T-cell (primary cell): ENCODE measurements at regions not wholly inside any gene's neighbourhood (a gene's known extent, or its start where the extent isn't known, plus 50 kb on each side); places are given as distances from the start of the nearest gene placed in this dataset.

Experiments used
- ATAC-seq, 4 experiments: fragments of 200-7000 bp in 3 of 4; fragments of 150-1000 bp in 1 of 4; cut with Tn5 transposase; replicated peaks in 1 of 4; 1 replicate in 3 of 4; 2 replicates in 1 of 4; pipeline ENCODE4 v1.10.0; 2021; ENCODE audit warnings: moderate library complexity in 3 of 4, mild to moderate bottlenecking in 2 of 4, moderate number of reproducible peaks in 1 of 4
- CTCF ChIA-PET, 2 donors: fragments of 300-600 bp; sonication (Branson Sonifier 250); formaldehyde crosslinking; loops; one replicate each; lab custom pipeline; 2022; ENCODE audit warnings: antibody characterized with exemption in 2 of 2; lab: Charles Lee
- POLR2A ChIA-PET, 2 donors: fragments of 300-600 bp; sonication (Branson Sonifier 250); formaldehyde crosslinking; loops; one replicate each; lab custom pipeline; 2022; ENCODE audit warnings: antibody characterized with exemption in 2 of 2; lab: Charles Lee
- DNase-seq, 35 experiments: peaks; one replicate each; pipeline versions ENCODE4 v3.0.0 to v3.0.0-alpha.2; 2013 to 2023
- H3K27ac ChIP-seq: one replicate; pipeline ENCODE4 v1.5.1; 2013; ENCODE audit warnings: low read length
- H3K27me3 ChIP-seq, 2 experiments: replicated peaks in 1 of 2; 1 replicate in 1 of 2; 2 replicates in 1 of 2; pipeline versions ENCODE4 v1.6.1 to v1.7.0; 2013; ENCODE audit warnings: low read length in 1 of 2, mixed read lengths in 1 of 2; ENCODE audit not compliant: control insufficient read depth in 2 of 2, insufficient read depth in 2 of 2; ENCODE audit errors: extremely low read depth in 1 of 2
- H3K36me3 ChIP-seq, 2 donors: 1 replicate in 1 of 2; 2 replicates in 1 of 2; pipeline versions ENCODE4 v1.6.1 to v1.7.0; 2013; ENCODE audit warnings: low read length in 1 of 2; ENCODE audit not compliant: control insufficient read depth in 2 of 2, insufficient read depth in 1 of 2; ENCODE audit errors: extremely low read depth in 1 of 2
- H3K4me1 ChIP-seq, 2 experiments: 1 replicate in 1 of 2; 2 replicates in 1 of 2; pipeline versions ENCODE4 v1.6.1 to v1.7.0; 2013; ENCODE audit warnings: low read length in 2 of 2, mixed read lengths in 1 of 2; ENCODE audit not compliant: insufficient read depth in 2 of 2, control insufficient read depth in 1 of 2; ENCODE audit errors: extremely low read depth in 1 of 2
- H3K4me3 ChIP-seq, 2 donors: 1 replicate in 1 of 2; 2 replicates in 1 of 2; pipeline versions ENCODE4 v1.5.1 to v1.7.0; 2013; ENCODE audit warnings: mild to moderate bottlenecking in 2 of 2, low read length in 1 of 2, moderate library complexity in 1 of 2; ENCODE audit not compliant: control insufficient read depth in 1 of 2; ENCODE audit errors: extremely low read depth in 1 of 2
- H3K9me3 ChIP-seq: 2 replicates; pipeline ENCODE4 v1.7.0; 2013
- H3K27ac Mint-ChIP-seq, 2 donors: one replicate each; pipeline ENCODE4 v1.8.0; 2020 to 2021; ENCODE audit warnings: mild to moderate bottlenecking in 2 of 2, mixed read lengths in 2 of 2
- H3K27me3 Mint-ChIP-seq, 2 donors: one replicate each; pipeline ENCODE4 v1.8.0; 2021 to 2022; ENCODE audit warnings: mixed read lengths in 2 of 2
- H3K36me3 Mint-ChIP-seq: one replicate; pipeline ENCODE4 v1.8.0; 2021; ENCODE audit warnings: mixed read lengths
- H3K4me1 Mint-ChIP-seq, 3 donors: one replicate each; pipeline ENCODE4 v1.8.0; 2020 to 2022; ENCODE audit warnings: mixed read lengths in 3 of 3, mild to moderate bottlenecking in 1 of 3
- H3K4me3 Mint-ChIP-seq, 3 donors: one replicate each; pipeline ENCODE4 v1.8.0; 2020 to 2022; ENCODE audit warnings: mild to moderate bottlenecking in 3 of 3, mixed read lengths in 3 of 3, moderate library complexity in 3 of 3
- H3K9me3 Mint-ChIP-seq, 3 donors: one replicate each; pipeline ENCODE4 v1.8.0; 2020 to 2022; ENCODE audit warnings: mixed read lengths in 3 of 3
- WGBS: methylation state at CpG from one replicate; pipeline ENCODE4 v1.1.5; 2013; ENCODE audit warnings: missing lambda C conversion rate; ENCODE audit not compliant: insufficient coverage; 5-methylcytosine and 5-hydroxymethylcytosine counted together

- H3K36me3 ChIP-seq: no peaks in the 10 kb centered on the region
- Mint-ChIP-seq H3K9me3 (peaks cover 0 to 7% (median 2%) of the 10 kb centered on the region in 3 donors), H3K27me3 (no peaks in the 10 kb centered on the region), H3K4me1 (no peaks in the 10 kb centered on the region), H3K4me3 (no peak overlapping the region), H3K36me3 (no peaks in the 10 kb centered on the region), H3K27ac (no peak overlapping the region)
- WGBS: 100% methylated on average over 1 of the region's 2 CpGs
- H3K9me3 ChIP-seq: no peaks in the 10 kb centered on the region
- ATAC-seq (no peak), DNase-seq (no peak)
- ChIA-PET CTCF (no interaction called here), POLR2A (no interaction called here)
- no peak overlapping the region for H3K4me3 ChIP-seq
- no peaks in the 10 kb centered on the region for H3K4me1 ChIP-seq
- H3K27me3 ChIP-seq: no peaks in the 10 kb centered on the region
- no peak overlapping the region for H3K27ac ChIP-seq
Observed at GRCh38 chr4:116027311-116027710, 913.9 kb upstream of the NDST4 start.

- H3K36me3 ChIP-seq: no peaks in the 10 kb centered on the region
- no peaks in the 10 kb centered on the region for H3K4me1 ChIP-seq
- DNase-seq (no peak), ATAC-seq (no peak)
- no peaks in the 10 kb centered on the region for H3K9me3 ChIP-seq
- no CpG with 5 or more reads among the region's 1 CpG for WGBS
- no peak overlapping the region for H3K4me3 ChIP-seq
- H3K27ac Mint-ChIP-seq: no peak overlapping the region
- CTCF ChIA-PET: no interaction called here
- no peaks in the 10 kb centered on the region for H3K27me3 Mint-ChIP-seq
- H3K9me3 Mint-ChIP-seq: peaks cover 7 to 16% (median 7%) of the 10 kb centered on the region in 3 donors
- no peak overlapping the region for H3K27ac ChIP-seq
- POLR2A ChIA-PET: no interaction called here
- H3K4me1 Mint-ChIP-seq: no peaks in the 10 kb centered on the region
- no peaks in the 10 kb centered on the region for H3K27me3 ChIP-seq
- H3K36me3 Mint-ChIP-seq: no peaks in the 10 kb centered on the region
- no peak overlapping the region for H3K4me3 Mint-ChIP-seq
Observed at GRCh38 chr4:116024954-116025708, 911.7 kb upstream of the NDST4 start.

GRCh38 chr4:116023049-116023448, 909.6 kb upstream of the NDST4 start:
- no CpG with 5 or more reads among the region's 5 CpGs for WGBS
- POLR2A ChIA-PET: no interaction called here

GRCh38 chr4:116020141-116020722, 906.8 kb upstream of the NDST4 start:
- H3K27me3 Mint-ChIP-seq: no peaks in the 10 kb centered on the region
- Histone ChIP-seq H3K36me3 (no peaks in the 10 kb centered on the region), H3K4me3 (no peak overlapping the region), H3K4me1 (no peaks in the 10 kb centered on the region), H3K27me3 (no peaks in the 10 kb centered on the region), H3K27ac (no peak overlapping the region), H3K9me3 (no peaks in the 10 kb centered on the region)
- no peak for ATAC-seq
- no peak for DNase-seq
- no peaks in the 10 kb centered on the region for H3K36me3 Mint-ChIP-seq
- WGBS: 80% methylated on average over 2 of the region's 4 CpGs
- H3K27ac Mint-ChIP-seq: no peak overlapping the region
- H3K9me3 Mint-ChIP-seq: peaks cover 29 to 40% (median 29%) of the 10 kb centered on the region in 3 donors
- ChIA-PET POLR2A (no interaction called here), CTCF (no interaction called here)
- H3K4me3 Mint-ChIP-seq: no peak overlapping the region
- H3K4me1 Mint-ChIP-seq: no peaks in the 10 kb centered on the region

More at GRCh38 chr4:116023049-116023448, 909.6 kb upstream of the NDST4 start:
- H3K4me3 Mint-ChIP-seq: no peak overlapping the region
- Histone ChIP-seq H3K9me3 (no peaks in the 10 kb centered on the region), H3K4me1 (no peaks in the 10 kb centered on the region), H3K36me3 (no peaks in the 10 kb centered on the region), H3K4me3 (no peak overlapping the region), H3K27ac (no peak overlapping the region), H3K27me3 (no peaks in the 10 kb centered on the region)
- H3K36me3 Mint-ChIP-seq: no peaks in the 10 kb centered on the region
- CTCF ChIA-PET: no interaction called here
- no peak for ATAC-seq
- H3K27me3 Mint-ChIP-seq: no peaks in the 10 kb centered on the region
- no peaks in the 10 kb centered on the region for H3K4me1 Mint-ChIP-seq
- H3K27ac Mint-ChIP-seq: no peak overlapping the region
- peaks cover 16 to 28% (median 16%) of the 10 kb centered on the region in 3 donors for H3K9me3 Mint-ChIP-seq
- no peak for DNase-seq

GRCh38 chr4:116018831-116019230, 905.4 kb upstream of the NDST4 start:
- H3K36me3 Mint-ChIP-seq: no peaks in the 10 kb centered on the region
- Histone ChIP-seq H3K27ac (no peak overlapping the region), H3K4me1 (no peaks in the 10 kb centered on the region), H3K9me3 (no peaks in the 10 kb centered on the region), H3K4me3 (no peak overlapping the region), H3K36me3 (no peaks in the 10 kb centered on the region), H3K27me3 (no peaks in the 10 kb centered on the region)
- H3K4me3 Mint-ChIP-seq: no peak overlapping the region
- ChIA-PET CTCF (no interaction called here), POLR2A (no interaction called here)
- H3K27ac Mint-ChIP-seq: no peak overlapping the region
- no peaks in the 10 kb centered on the region for H3K4me1 Mint-ChIP-seq
- no peak for DNase-seq
- ATAC-seq: no peak
- 72% methylated on average over 2 of the region's 3 CpGs for WGBS
- no peaks in the 10 kb centered on the region for H3K27me3 Mint-ChIP-seq
- H3K9me3 Mint-ChIP-seq: peaks cover 34 to 47% (median 34%) of the 10 kb centered on the region in 3 donors

GRCh38 chr4:116016201-116016600, 902.8 kb upstream of the NDST4 start:
- no peak overlapping the region for H3K4me3 Mint-ChIP-seq
- H3K27me3 Mint-ChIP-seq: no peaks in the 10 kb centered on the region
- DNase-seq (no peak), ATAC-seq (no peak)
- no peak overlapping the region for H3K4me3 ChIP-seq
- no peaks in the 10 kb centered on the region for H3K4me1 ChIP-seq
- ChIA-PET CTCF (no interaction called here), POLR2A (no interaction called here)
- no peaks in the 10 kb centered on the region for H3K36me3 Mint-ChIP-seq
- no peaks in the 10 kb centered on the region for H3K9me3 ChIP-seq
- H3K4me1 Mint-ChIP-seq: no peaks in the 10 kb centered on the region
- H3K9me3 Mint-ChIP-seq: peaks cover 30 to 44% (median 36%) of the 10 kb centered on the region in 3 donors
- no peaks in the 10 kb centered on the region for H3K27me3 ChIP-seq
- H3K27ac ChIP-seq: no peak overlapping the region
- 10% methylated on average over 2 of the region's 3 CpGs for WGBS
- H3K27ac Mint-ChIP-seq: no peak overlapping the region
- no peaks in the 10 kb centered on the region for H3K36me3 ChIP-seq
